ENCODE measurements at regions not wholly inside any gene's neighbourhood (a gene's known extent, or its start where the extent isn't known, plus 50 kb on each side); places are given as distances from the start of the nearest gene placed in this dataset.

GRCh38 chr1:14539953-14540563, 58.4 kb upstream of the KAZN start:
- no peak for DNase-seq

- no peak for DNase-seq
These were observed 57.1 kb upstream of the KAZN start for GRCh38 chr1:14541348-14541747.

GRCh38 chr1:14543191-14543840, 55.2 kb upstream of the KAZN start:
- no peak for DNase-seq

GRCh38 chr1:14544319-14544718, 54.2 kb upstream of the KAZN start:
- no peak for DNase-seq

- DNase-seq, result no peak
These were observed 53.0 kb upstream of the KAZN start for GRCh38 chr1:14545422-14546025.

GRCh38 chr1:14546416-14546815, 52.1 kb upstream of the KAZN start:
- no peak for DNase-seq

Measured in hindlimb muscle (tissue), 1 donor.